HG03066 (cell line): ENCODE measurements at regions not wholly inside any gene's neighbourhood (a gene's known extent, or its start where the extent isn't known, plus 50 kb on each side); places are given as distances from the start of the nearest gene placed in this dataset.

ENCODE experiments used
- ATAC-seq: cut with Tn5 transposase; IDR thresholded peaks from one replicate; pipeline ENCODE4 v1.9.1; 2021; ENCODE audit warnings: low read depth; ENCODE audit not compliant: unreplicated experiment

DNA sequence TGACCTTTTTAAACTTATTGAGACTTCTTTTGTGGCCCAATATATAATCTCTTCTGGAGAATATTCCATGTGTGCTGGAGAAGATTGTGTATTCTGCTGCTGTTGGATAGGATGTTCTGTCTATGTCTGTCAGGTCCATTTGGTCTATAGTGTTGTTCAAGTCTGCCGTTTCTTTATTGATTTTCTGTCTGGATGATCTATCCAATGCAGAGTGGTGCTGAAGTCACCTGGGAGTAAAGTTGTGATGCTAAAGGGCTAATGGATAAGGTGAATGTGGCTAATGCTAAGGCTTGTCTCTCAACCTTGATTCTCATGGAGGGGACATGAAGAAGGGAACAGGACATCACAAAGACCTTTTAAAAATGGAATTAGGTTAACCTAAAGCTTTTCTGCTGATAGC lies 72.0 kb upstream of the AP1S2 start:
- no peak for ATAC-seq

DNA sequence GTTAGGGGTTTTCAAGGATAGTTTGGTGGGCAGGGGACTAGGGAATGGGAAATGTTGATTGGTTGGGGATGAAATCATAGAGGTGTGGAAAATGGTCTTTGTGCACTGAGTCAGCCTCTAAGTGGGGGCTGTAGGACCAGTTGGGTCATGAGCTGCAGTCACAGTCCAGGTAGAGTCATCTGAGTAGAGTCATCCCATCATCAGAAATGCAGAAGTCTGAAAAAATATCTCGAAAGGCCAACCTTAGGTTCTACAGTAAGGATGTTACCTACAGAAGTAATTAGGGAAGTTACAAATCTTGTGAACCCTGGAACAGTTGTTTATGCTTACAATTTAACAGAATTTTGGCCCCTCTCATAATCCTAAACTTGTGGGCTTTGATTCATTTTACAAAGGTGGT lies 63.4 kb upstream of the AP1S2 start:
- no peak for ATAC-seq

DNA sequence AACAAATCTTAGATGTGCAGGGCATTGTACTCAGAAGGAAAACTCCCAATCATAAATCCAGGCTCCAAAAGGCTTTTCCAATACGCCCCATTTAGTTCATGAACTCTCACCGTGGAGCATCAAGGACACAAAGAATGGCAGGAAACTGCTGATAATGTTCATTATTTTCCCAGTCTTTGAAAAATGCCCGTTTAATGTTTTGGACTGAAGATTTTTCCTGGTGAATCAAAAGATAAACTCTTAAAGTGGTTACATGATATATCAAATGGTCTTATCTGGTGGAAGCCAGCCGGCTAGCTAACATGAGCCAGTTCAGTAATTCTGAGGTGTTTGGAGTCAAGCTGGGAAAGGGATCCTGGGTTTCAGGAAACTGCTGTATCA lies 62.1 kb upstream of the AP1S2 start:
- no peak for ATAC-seq

DNA sequence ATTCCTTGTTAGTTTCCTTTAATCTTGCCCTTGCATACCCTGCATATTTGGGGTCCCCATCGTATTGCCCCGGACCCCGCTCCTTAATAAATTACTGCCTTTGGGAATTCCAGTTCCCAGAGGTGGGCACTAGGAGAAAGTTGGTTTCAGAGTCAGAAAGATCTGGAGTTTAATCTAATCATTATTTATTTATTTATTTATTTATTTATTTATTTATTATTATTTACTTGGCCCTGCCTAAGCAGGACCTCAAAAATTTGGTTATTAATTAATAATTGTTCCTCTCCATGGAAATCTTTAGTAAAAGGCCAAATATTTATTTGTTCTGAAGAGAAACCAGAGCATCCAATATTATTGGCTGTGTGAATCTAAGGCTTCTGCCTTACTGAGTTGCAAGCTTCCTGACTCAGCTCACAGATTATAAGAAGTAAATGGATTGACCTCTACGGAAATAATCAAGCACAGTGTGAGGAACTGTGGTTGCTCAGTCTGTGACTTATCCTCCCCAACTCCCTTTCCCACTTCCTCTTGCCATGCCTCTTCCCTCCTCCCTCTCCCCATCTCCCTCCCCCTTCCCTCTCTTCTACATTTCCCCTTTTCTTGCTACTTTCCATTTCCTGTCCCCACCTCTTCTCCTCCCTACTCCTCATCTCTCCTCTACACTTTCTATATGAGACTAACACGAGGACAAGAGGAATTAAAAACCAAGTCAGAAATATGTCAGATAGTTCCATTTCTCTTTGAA lies 61.5 kb upstream of the AP1S2 start:
- no peak for ATAC-seq

DNA sequence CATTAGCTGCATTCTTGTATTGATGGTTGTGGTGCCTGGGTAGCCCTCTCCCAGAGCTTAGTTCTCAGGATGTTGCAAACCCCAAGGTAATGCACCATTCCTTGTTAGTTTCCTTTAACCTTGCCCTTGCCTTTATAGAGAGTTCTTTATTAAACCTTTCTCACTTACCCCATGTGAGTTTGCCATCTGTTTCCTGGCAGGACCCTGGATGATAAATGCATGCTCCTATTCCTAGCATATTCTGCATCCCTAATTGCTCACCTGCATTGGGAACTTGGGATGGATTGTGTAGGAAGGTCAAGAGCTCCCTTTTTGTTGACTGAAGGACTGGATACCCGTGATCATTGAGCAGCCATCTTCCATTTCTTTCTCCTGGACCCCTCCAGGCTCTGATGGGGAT lies 59.9 kb upstream of the AP1S2 start:
- ATAC-seq: no peak

DNA sequence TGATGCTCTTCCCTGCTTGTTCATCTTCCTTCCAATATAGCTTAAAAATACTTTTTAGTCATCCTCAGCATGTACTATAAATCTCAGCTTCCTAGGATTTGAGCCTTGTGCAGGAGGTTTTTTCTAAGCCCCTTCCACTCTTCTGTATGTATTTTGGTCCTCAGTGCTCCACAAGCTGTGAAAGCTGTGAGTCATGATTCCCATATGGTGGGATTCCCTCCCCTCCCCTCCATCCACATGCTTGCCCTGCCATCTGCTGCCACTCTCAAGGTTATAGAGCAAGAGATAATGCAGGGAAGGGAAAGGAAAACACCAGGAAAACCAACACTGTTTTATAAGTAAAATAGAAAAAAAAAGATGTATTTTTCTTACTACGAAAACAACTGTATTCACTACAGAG lies 58.5 kb upstream of the AP1S2 start:
- ATAC-seq: no peak

DNA sequence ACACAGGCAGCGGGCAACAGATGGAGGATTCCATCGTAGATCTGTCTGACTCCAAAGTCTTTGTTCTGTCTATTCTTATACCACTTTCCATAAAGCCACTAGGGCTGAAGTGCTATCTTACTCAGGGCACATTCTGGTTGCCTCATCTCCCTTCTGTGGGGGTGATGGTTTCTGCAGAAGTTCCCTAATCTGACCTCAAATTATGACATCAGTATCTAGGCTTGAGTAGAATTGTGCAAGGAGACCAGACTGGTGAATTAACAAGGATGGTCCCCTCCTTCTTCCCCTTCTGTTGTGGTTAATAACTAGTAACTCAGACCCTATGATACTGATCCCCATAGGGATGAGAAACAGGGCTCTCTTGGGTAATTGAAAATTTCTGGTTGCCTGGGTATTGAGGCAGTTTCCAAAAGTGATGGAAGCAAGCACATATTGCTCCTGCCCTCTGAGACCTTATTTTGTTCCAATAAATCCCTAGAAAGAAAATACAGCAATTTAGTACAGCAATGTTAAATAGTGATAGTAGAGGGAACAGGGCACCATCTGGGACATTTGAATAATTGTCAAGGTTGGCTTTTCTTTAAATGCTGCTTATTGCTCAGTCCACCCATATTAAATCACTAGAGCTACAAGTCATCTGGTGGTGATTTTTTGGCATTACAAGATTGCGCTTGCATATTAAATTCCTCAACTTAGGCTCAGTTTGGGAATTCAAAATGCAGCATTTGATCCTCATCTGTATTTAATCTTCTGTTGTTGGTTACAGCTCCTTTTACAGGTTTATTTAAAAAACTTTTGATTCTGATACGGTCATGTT lies 57.3 kb upstream of the AP1S2 start:
- no peak for ATAC-seq

DNA sequence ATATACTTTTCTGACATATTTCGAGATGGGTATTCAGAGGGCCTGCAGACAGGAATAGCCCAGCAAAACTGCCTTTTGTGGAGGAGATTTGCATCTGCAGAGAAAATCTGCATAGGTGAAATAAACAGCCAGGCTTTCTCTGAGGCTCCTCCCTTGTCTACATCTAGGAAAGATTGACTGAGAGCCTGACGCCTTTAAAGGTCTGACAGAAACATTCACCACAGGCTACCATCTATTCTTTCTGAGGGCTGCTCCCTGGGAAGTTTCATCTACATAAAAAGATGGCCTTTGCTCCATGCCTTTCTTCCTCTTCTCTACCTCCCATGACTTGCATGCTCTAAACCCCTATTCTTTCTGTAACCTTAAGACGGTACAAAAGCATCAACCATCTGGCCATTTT lies 55.0 kb upstream of the AP1S2 start:
- ATAC-seq: no peak

DNA sequence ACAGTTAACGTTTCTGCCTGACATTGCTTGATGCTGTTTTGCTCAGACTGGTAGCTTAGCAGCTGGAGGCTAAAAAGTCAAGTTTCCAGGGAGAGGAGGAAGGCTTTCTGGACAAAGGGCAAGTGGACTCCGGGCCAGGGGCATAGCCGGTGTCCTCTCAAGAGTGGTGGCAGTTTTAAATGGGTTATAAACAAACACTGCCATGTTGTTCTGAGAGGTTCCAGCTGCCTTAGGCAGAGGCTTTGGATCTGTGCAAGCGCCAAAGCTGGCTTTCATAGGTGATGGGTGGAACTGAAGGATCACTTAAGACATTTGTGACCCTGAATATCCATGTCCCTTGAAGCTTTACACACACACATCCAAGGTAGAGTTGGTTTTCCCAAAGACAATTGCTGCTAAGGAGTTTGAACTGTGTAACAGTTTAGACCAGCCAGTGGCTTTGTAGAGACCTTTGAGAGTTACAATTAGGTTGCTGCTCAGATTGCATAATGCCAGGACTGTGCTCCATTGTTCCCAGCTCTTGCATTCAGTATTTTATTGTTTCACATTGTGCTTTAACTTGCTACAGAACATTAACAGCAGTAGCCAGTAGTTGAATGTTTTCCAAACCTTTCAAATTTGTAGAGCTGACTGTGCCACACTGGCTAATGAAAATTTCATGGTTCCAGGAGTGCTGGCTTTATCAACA lies 54.1 kb upstream of the AP1S2 start:
- no peak for ATAC-seq

DNA sequence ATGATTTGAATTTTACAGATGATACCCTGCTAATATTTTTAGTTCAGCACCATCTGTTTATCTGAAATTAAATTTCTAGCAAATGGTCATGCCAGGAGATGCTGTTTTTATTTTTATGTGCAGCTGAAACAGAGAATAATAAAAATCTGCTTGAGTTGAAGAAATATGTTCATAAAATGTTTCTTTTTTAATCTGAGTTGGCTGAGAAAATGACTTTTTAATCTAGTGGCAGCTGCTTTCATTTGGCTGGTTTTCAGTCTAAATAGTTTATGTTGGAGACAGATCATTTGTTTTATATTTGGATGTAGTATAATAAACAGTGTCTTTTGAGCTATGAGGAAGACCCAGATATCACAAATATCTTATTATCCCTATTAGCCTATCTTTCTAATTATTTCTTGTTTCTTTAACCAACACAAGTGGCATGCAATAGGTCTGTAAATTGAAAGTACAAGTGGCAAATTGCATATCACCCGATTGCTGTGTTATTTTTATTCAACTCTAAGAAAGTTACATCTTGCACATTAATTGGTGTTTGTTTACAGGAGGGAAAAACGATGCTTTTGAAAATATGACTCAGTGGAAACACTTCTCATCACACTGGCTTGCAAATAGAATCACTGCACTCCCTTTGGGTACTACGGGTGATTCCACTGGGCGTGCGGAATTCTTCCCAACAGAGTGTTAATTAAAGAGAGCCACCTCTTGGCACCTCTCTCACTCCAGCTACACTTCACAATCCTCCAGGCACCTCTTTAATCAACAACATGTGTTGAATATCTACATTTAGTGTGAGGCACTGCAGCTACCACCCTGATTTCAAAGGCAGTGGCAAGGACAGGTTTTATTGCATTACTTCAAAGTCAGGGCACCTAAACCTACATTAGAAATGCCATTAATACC lies 51.7 kb upstream of the AP1S2 start:
- ATAC-seq: no peak
